SK-N-SH (cell line): ENCODE measurements at regions not wholly inside any gene's neighbourhood (a gene's known extent, or its start where the extent isn't known, plus 50 kb on each side); places are given as distances from the start of the nearest gene placed in this dataset.

Source experiments
- CTCF ChIA-PET: fragments of 300-600, 350-600 bp; formaldehyde crosslinking; extraction: SDS; loops from one replicate; lab custom pipeline; 2021; lab: Yijun Ruan, JAX
- POLR2A ChIA-PET: fragments of 350-600 bp; sonication (Branson Sonifier 250); formaldehyde crosslinking; extraction: SDS; loops from one replicate; lab custom pipeline; 2020; ENCODE audit warnings: antibody characterized with exemption, inconsistent platforms; lab: Yijun Ruan, JAX
- DNase-seq: peaks from one replicate; pipeline ENCODE4 v3.0.0; 2012
- H2AFZ ChIP-seq: fragments of 200-600 bp; sonication (generic); 2 replicates; pipeline ENCODE4 v1.8.1; 2016; ENCODE audit warnings: antibody characterized with exemption, mild to moderate bottlenecking, low read depth
- H3F3A ChIP-seq: fragments of 200-600 bp; sonication (generic); replicated peaks from 2 replicates; pipeline ENCODE3; 2016; ENCODE audit warnings: antibody characterized with exemption, mild to moderate bottlenecking; ENCODE audit not compliant: insufficient read depth
- H3K27ac ChIP-seq, 2 experiments: fragments of 200-500 bp in 1 of 2; fragments of 200-600 bp in 1 of 2; sonication (Bioruptor generic) in 1 of 2; sonication (generic), shearing (Covaris generic) in 1 of 2; 2 replicates each; pipeline versions ENCODE4 v1.5.1 to v1.6.1; 2014 to 2016; ENCODE audit warnings: low read depth in 2 of 2, inconsistent platforms in 1 of 2, low read length in 1 of 2, mild to moderate bottlenecking in 1 of 2, mixed read lengths in 1 of 2
- H3K27me3 ChIP-seq: fragments of 200-600 bp; sonication (generic), shearing (Covaris generic); 2 replicates; pipeline ENCODE4 v1.6.1; 2016; ENCODE audit warnings: mixed run types; ENCODE audit not compliant: insufficient read depth
- H3K36me3 ChIP-seq, 2 experiments: fragments of 200-500 bp in 1 of 2; fragments of 200-600 bp in 1 of 2; sonication (Bioruptor generic) in 1 of 2; sonication (generic) in 1 of 2; replicated peaks in 1 of 2; 2 replicates each; pipeline versions ENCODE3 to v1.5.1; 2014 to 2016; ENCODE audit warnings: low read length in 1 of 2, mild to moderate bottlenecking in 1 of 2; ENCODE audit not compliant: insufficient read depth in 2 of 2, control insufficient read depth in 1 of 2
- H3K4me1 ChIP-seq, 2 experiments: fragments of 200-500 bp in 1 of 2; fragments of 200-600 bp in 1 of 2; sonication (Bioruptor generic) in 1 of 2; sonication (generic), shearing (Covaris generic) in 1 of 2; 2 replicates each; pipeline versions ENCODE4 v1.5.1 to v1.6.1; 2014 to 2016; ENCODE audit warnings: low read depth in 1 of 2, low read length in 1 of 2, mixed run types in 1 of 2; ENCODE audit not compliant: insufficient read depth in 2 of 2, control insufficient read depth in 1 of 2
- H3K4me2 ChIP-seq: fragments of 200-600 bp; sonication (generic), shearing (Covaris generic); 2 replicates; pipeline ENCODE4 v1.6.1; 2017; ENCODE audit warnings: mixed run types
- H3K4me3 ChIP-seq, 2 experiments: fragments of 200-500 bp in 1 of 2; fragments of 200-600 bp in 1 of 2; sonication (Bioruptor generic) in 1 of 2; sonication (generic), shearing (Covaris generic) in 1 of 2; 2 replicates each; pipeline versions ENCODE4 v1.5.1 to v1.8.1; 2014 to 2016; ENCODE audit warnings: low read depth in 2 of 2, inconsistent platforms in 1 of 2, low read length in 1 of 2, mild to moderate bottlenecking in 1 of 2, mixed read lengths in 1 of 2, moderate library complexity in 1 of 2
- H3K79me2 ChIP-seq: fragments of 200-600 bp; sonication (generic); 2 replicates; pipeline ENCODE4 v1.8.1; 2017; ENCODE audit warnings: mild to moderate bottlenecking; ENCODE audit not compliant: insufficient read depth
- H3K9ac ChIP-seq: fragments of 200-600 bp; sonication (generic); 2 replicates; pipeline ENCODE4 v1.6.1; 2017; ENCODE audit warnings: mixed run types
- H3K9me2 ChIP-seq: fragments of 200-600 bp; sonication (generic); 2 replicates; pipeline ENCODE4 v1.6.1; 2017; ENCODE audit warnings: mixed run types
- H3K9me3 ChIP-seq: fragments of 200-600 bp; sonication (generic); 2 replicates; pipeline ENCODE4 v1.6.1; 2017; ENCODE audit warnings: mixed run types, mild to moderate bottlenecking, moderate library complexity
- H4K20me1 ChIP-seq: fragments of 200-600 bp; sonication (generic); 2 replicates; pipeline ENCODE4 v1.6.1; 2017; ENCODE audit warnings: mild to moderate bottlenecking, mixed run types; ENCODE audit not compliant: insufficient read depth
- EP300 ChIP-seq, 2 experiments: IDR thresholded peaks; 2 replicates each; pipeline versions ENCODE4 v1.4.0 to v1.6.1; 2012; ENCODE audit warnings: borderline replicate concordance in 1 of 2, low read depth in 1 of 2, low read length in 1 of 2
- FOSL2 ChIP-seq: IDR thresholded peaks from 2 replicates; pipeline ENCODE4 v1.4.0; 2012; ENCODE audit warnings: low read depth, mild to moderate bottlenecking, moderate library complexity, borderline replicate concordance
- FOXM1 ChIP-seq: IDR thresholded peaks from 2 replicates; pipeline ENCODE4 v1.4.0; 2012; ENCODE audit warnings: low read depth, mild to moderate bottlenecking
- GABPA ChIP-seq: IDR thresholded peaks from 2 replicates; pipeline ENCODE4 v1.4.0; 2012; ENCODE audit warnings: low read depth, mild to moderate bottlenecking
- MAX ChIP-seq: IDR thresholded peaks from 2 replicates; pipeline ENCODE4 v1.4.0; 2012; ENCODE audit warnings: low read depth
- NRF1 ChIP-seq: IDR thresholded peaks from 2 replicates; pipeline ENCODE4 v1.6.1; 2012; ENCODE audit warnings: low read depth, mild to moderate bottlenecking, low read length
- PBX3 ChIP-seq: IDR thresholded peaks from 2 replicates; pipeline ENCODE4; 2012
- POLR2AphosphoS5 ChIP-seq: IDR thresholded peaks from 2 replicates; pipeline ENCODE4 v1.6.1; 2012; ENCODE audit warnings: low read depth, low read length
- RAD21 ChIP-seq: IDR thresholded peaks from 2 replicates; pipeline ENCODE4 v1.6.1; 2012; ENCODE audit warnings: mild to moderate bottlenecking, low read length
- RCOR1 ChIP-seq: fragments of 150-350 bp; IDR thresholded peaks from 2 replicates; pipeline ENCODE4 v1.6.1; 2017; ENCODE audit warnings: antibody characterized with exemption, low read length
- REST ChIP-seq: IDR thresholded peaks from 2 replicates; pipeline ENCODE4 v1.6.1; 2012; ENCODE audit warnings: mild to moderate bottlenecking, low read depth, low read length, moderate library complexity
- RFX5 ChIP-seq: IDR thresholded peaks from 2 replicates; pipeline ENCODE4 v1.6.1; 2012; ENCODE audit warnings: mild to moderate bottlenecking, improper control_type of control experiment, low read length
- RXRA ChIP-seq: IDR thresholded peaks from 2 replicates; pipeline ENCODE4 v1.4.0; 2012; ENCODE audit warnings: low read depth, mild to moderate bottlenecking, borderline replicate concordance
- SIN3A ChIP-seq: IDR thresholded peaks from 2 replicates; pipeline ENCODE4 v1.6.1; 2012; ENCODE audit warnings: low read depth, mild to moderate bottlenecking, low read length, moderate library complexity, borderline replicate concordance
- TCF12 ChIP-seq: IDR thresholded peaks from 2 replicates; pipeline ENCODE4 v1.4.0; 2012
- USF1 ChIP-seq: IDR thresholded peaks from 2 replicates; pipeline ENCODE4 v1.4.0; 2012; ENCODE audit warnings: low read depth, borderline replicate concordance
- YY1 ChIP-seq: IDR thresholded peaks from 2 replicates; pipeline ENCODE4 v1.4.0; 2012; ENCODE audit warnings: low read depth, mild to moderate bottlenecking
- WGBS: methylation state at CpG from one replicate; pipeline ENCODE4 v1.1.6; 2017; ENCODE audit warnings: low lambda C conversion rate; 5-methylcytosine and 5-hydroxymethylcytosine counted together

- Histone ChIP-seq H2AFZ (no peak overlapping the region), H3F3A (no peaks in the 10 kb centered on the region), H3K36me3 (no peaks in the 10 kb centered on the region), H3K9me2 (no peaks in the 10 kb centered on the region), H3K4me3 (no peak overlapping the region), H3K4me1 (peaks cover 0 to 20% of the 10 kb centered on the region in 2 experiments; a peak in 2 of 4 replicates), H4K20me1 (no peaks in the 10 kb centered on the region), H3K79me2 (no peaks in the 10 kb centered on the region), H3K27ac (no peak overlapping the region), H3K4me2 (no peak overlapping the region), H3K9ac (no peak overlapping the region), H3K27me3 (no peaks in the 10 kb centered on the region), H3K9me3 (no peaks in the 10 kb centered on the region)
- ChIA-PET POLR2A (no interaction called here), CTCF (interaction anchor here (1.2 to 3.5 kb wide), 8 partner anchors 14 to 49 kb away, joined by 3 to 35 read pairs (median 14); no protein-coding TSS in a partner anchor)
- no peak for DNase-seq
- WGBS: 28% methylated on average over 2 of the region's 2 CpGs
- TF ChIP-seq TCF12 (no peak), REST (no peak), MAX (no peak)
These were observed 345.8 kb downstream of the ZNF536 start for GRCh38 chr19:30718014-30718413.

GRCh38 chr19:30717381-30717780 is 345.2 kb downstream of the ZNF536 start:
- DNase-seq: no peak
- no peak overlapping the region for H2AFZ ChIP-seq
- no peak overlapping the region for H3K4me2 ChIP-seq
- no peaks in the 10 kb centered on the region for H4K20me1 ChIP-seq
- H3K27me3 ChIP-seq: no peaks in the 10 kb centered on the region
- 54% methylated on average over 5 of the region's 5 CpGs for WGBS
- H3K36me3 ChIP-seq: no peaks in the 10 kb centered on the region
- H3K27ac ChIP-seq: no peak overlapping the region
- ChIA-PET POLR2A (no interaction called here), CTCF (interaction anchor here (1.2 to 3.5 kb wide), 6 partner anchors 16 to 48 kb away, joined by 3 to 35 read pairs (median 14); no protein-coding TSS in a partner anchor)
- no peak overlapping the region for H3K9ac ChIP-seq
- H3K4me3 ChIP-seq: no peak overlapping the region
- H3K79me2 ChIP-seq: no peaks in the 10 kb centered on the region
- H3F3A ChIP-seq: no peaks in the 10 kb centered on the region
- no peaks in the 10 kb centered on the region for H3K9me2 ChIP-seq
- H3K9me3 ChIP-seq: no peaks in the 10 kb centered on the region
- H3K4me1 ChIP-seq: peaks cover 0 to 20% of the 10 kb centered on the region in 2 experiments; a peak in 2 of 4 replicates
- TF ChIP-seq REST (no peak), TCF12 (no peak), PBX3 (no peak), RXRA (no peak), FOXM1 (no peak), EP300 (IDR thresholded peaks at IDR 0.05; ENCODE audit: borderline replicate concordance in 1 of 2, low read depth in 1 of 2, low read length in 1 of 2) (no peak), NRF1 (no peak), GABPA (no peak), SIN3A (no peak), RFX5 (no peak), POLR2AphosphoS5 (no peak), RCOR1 (no peak), RAD21 (no peak), USF1 (no peak), YY1 (no peak), FOSL2 (no peak)
